Parathyroid adenoma (tissue), 2 donors: ENCODE measurements at regions not wholly inside any gene's neighbourhood (a gene's known extent, or its start where the extent isn't known, plus 50 kb on each side); places are given as distances from the start of the nearest gene placed in this dataset.

Experiments used
- H2AFZ ChIP-seq: fragments of 300-600 bp; sonication (generic); one replicate; pipeline ENCODE4 v1.7.0; 2017; ENCODE audit warnings: antibody characterized with exemption, mild to moderate bottlenecking
- H3K27ac ChIP-seq: fragments of 300-600 bp; sonication (generic); one replicate; pipeline ENCODE4 v1.7.0; 2017
- H3K27me3 ChIP-seq: fragments of 300-600 bp; sonication (generic); one replicate; pipeline ENCODE4 v1.7.0; 2017; ENCODE audit warnings: low read length; ENCODE audit not compliant: control insufficient read depth, insufficient read depth
- H3K36me3 ChIP-seq: fragments of 300-600 bp; sonication (generic); one replicate; pipeline ENCODE4 v1.7.0; 2017; ENCODE audit warnings: low read length; ENCODE audit not compliant: control insufficient read depth, insufficient read depth
- H3K4me1 ChIP-seq: fragments of 300-600 bp; sonication (generic); one replicate; pipeline ENCODE4 v1.7.0; 2017; ENCODE audit warnings: control low read depth
- H3K4me2 ChIP-seq: fragments of 300-600 bp; sonication (generic); one replicate; pipeline ENCODE4 v1.7.0; 2017; ENCODE audit warnings: low read length
- H3K4me3 ChIP-seq: fragments of 300-600 bp; sonication (generic); one replicate; pipeline ENCODE4 v1.7.0; 2017; ENCODE audit warnings: low read depth, low read length
- H3K79me2 ChIP-seq: fragments of 300-600 bp; sonication (generic); one replicate; pipeline ENCODE4 v1.7.0; 2017; ENCODE audit warnings: control low read depth
- H3K9ac ChIP-seq: fragments of 300-600 bp; sonication (generic); one replicate; pipeline ENCODE4 v1.7.0; 2017; ENCODE audit warnings: mild to moderate bottlenecking
- H3K9me3 ChIP-seq: fragments of 300-600 bp; sonication (generic); one replicate; pipeline ENCODE4 v1.7.0; 2017; ENCODE audit warnings: low read length; ENCODE audit not compliant: control insufficient read depth
- TF ChIP-seq, protein P1 (sequence below): fragments of 300-600 bp; sonication (generic); IDR thresholded peaks from one replicate; pipeline ENCODE4 v1.7.0; 2017; ENCODE audit warnings: antibody characterized with exemption, mild to moderate bottlenecking
- donor health status: primary hyperparathyroidism.

- Histone ChIP-seq H3K4me3 (no peak overlapping the region), H3K9ac (no peak overlapping the region), H3K4me1 (no peaks in the 10 kb centered on the region), H2AFZ (no peak overlapping the region), H3K27ac (no peak overlapping the region), H3K79me2 (no peaks in the 10 kb centered on the region), H3K9me3 (no peaks in the 10 kb centered on the region), H3K27me3 (no peaks in the 10 kb centered on the region), H3K36me3 (no peaks in the 10 kb centered on the region), H3K4me2 (no peak overlapping the region)
- TF ChIP-seq, protein P1, sequence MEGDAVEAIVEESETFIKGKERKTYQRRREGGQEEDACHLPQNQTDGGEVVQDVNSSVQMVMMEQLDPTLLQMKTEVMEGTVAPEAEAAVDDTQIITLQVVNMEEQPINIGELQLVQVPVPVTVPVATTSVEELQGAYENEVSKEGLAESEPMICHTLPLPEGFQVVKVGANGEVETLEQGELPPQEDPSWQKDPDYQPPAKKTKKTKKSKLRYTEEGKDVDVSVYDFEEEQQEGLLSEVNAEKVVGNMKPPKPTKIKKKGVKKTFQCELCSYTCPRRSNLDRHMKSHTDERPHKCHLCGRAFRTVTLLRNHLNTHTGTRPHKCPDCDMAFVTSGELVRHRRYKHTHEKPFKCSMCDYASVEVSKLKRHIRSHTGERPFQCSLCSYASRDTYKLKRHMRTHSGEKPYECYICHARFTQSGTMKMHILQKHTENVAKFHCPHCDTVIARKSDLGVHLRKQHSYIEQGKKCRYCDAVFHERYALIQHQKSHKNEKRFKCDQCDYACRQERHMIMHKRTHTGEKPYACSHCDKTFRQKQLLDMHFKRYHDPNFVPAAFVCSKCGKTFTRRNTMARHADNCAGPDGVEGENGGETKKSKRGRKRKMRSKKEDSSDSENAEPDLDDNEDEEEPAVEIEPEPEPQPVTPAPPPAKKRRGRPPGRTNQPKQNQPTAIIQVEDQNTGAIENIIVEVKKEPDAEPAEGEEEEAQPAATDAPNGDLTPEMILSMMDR: no peak
Measured at GRCh38 chr3:66761093-66761780, 236.9 kb upstream of the KBTBD8 start.

DNA sequence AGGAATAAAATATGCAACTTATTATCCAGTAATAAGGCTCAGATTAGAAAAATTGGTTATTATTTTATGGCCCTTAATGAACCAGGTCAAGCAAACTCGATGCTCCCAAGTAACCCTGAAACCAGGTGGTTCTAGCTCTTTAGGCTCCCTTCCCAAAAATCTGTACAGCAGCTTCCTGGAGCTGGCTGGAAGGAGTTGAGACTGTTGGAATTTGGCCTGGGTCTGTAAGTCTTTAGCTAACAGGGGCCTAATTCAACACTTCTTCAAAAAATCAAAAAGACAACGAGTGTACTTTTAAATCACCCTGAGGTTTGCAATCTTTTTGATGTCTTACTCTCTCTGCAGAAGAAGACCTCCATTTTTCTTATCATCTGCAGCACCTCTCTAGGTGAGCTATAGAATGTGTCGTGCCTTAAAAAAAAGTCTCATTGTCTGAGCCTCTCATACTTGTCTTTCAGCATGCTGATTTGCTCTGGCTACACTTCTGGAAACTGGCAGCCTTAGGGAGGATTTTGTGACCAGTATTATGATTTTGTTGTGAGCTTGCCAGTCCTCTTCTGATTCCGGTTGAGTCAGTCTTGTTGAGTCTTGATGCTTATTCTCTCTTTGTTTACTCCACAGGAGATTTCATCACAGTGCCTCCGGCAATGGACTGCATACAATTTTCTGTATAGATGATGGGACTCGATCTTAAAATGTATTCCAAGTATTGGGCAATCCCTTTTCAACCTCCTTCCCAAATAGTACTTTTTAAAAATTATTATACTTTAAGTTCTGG, 235.0 kb upstream of the KBTBD8 start:
- Histone ChIP-seq H2AFZ (no peak overlapping the region), H3K36me3 (no peaks in the 10 kb centered on the region), H3K27ac (no peak overlapping the region), H3K4me1 (no peaks in the 10 kb centered on the region), H3K4me2 (no peak overlapping the region), H3K9ac (no peak overlapping the region), H3K9me3 (no peaks in the 10 kb centered on the region), H3K27me3 (no peaks in the 10 kb centered on the region), H3K79me2 (no peaks in the 10 kb centered on the region), H3K4me3 (no peak overlapping the region)
- TF ChIP-seq, protein P1: no peak

DNA sequence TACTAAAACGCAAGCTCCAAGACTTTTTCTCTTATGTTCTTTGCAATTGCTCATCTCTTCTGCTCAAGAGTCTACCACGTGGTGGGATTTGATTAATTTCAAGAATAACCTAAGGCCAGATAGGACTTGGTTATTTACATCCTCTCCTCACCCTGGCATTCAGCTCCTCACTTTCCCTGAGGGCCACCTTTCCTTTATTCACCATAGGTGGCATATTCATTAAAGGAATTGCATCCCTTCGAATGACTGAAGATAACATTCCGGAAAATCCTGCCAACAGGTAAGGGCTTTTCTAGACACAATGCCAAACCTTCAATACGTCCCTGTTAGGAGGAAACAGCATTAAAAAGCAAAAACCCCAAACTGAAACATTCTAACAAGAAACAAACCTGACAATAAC, 220.0 kb upstream of the KBTBD8 start:
- no peaks in the 10 kb centered on the region for H3K4me1 ChIP-seq
- H3K9me3 ChIP-seq: no peaks in the 10 kb centered on the region
- TF ChIP-seq, protein P1: no peak
- no peak overlapping the region for H3K27ac ChIP-seq
- H3K4me2 ChIP-seq: no peak overlapping the region
- H2AFZ ChIP-seq: no peak overlapping the region
- no peak overlapping the region for H3K4me3 ChIP-seq
- H3K27me3 ChIP-seq: no peaks in the 10 kb centered on the region
- H3K79me2 ChIP-seq: no peaks in the 10 kb centered on the region
- H3K36me3 ChIP-seq: no peaks in the 10 kb centered on the region
- no peak overlapping the region for H3K9ac ChIP-seq

GRCh38 chr3:66778777-66779176, 219.3 kb upstream of the KBTBD8 start:
- Histone ChIP-seq H3K9ac (no peak overlapping the region), H2AFZ (no peak overlapping the region), H3K4me1 (no peaks in the 10 kb centered on the region), H3K79me2 (no peaks in the 10 kb centered on the region), H3K36me3 (no peaks in the 10 kb centered on the region), H3K4me2 (no peak overlapping the region), H3K4me3 (no peak overlapping the region), H3K9me3 (no peaks in the 10 kb centered on the region), H3K27me3 (no peaks in the 10 kb centered on the region), H3K27ac (no peak overlapping the region)
- TF ChIP-seq, protein P1: no peak
